ENCODE measurements at regions not wholly inside any gene's neighbourhood (a gene's known extent, or its start where the extent isn't known, plus 50 kb on each side); places are given as distances from the start of the nearest gene placed in this dataset.
"Not testable (repeated sequence)": the region's sequence is repeated elsewhere in the genome, so short reads cannot be mapped to it uniquely, and the experiment has no call there.

DNA sequence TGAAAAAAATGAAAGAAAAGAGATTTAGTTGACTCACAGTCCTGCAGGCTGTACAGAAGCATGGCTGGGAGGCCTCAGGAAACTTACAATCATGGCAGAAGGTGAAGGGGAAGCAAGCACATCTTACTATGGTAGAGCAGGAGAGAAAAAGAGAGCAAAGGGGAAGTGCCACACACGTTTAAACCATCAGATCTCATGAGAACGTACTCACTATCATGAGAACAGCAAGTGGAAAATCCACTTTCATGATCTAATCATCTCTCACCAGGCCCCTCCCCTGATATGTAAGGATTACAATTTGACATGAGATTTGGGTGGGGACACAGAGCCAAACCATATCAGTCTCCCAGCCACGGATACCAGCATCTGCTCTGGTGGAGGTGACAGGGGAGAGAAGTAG lies 50.8 kb upstream of the CPOX start:
- no peak for DNase-seq (ENCODE audit: low read depth in 2 of 2)

DNA sequence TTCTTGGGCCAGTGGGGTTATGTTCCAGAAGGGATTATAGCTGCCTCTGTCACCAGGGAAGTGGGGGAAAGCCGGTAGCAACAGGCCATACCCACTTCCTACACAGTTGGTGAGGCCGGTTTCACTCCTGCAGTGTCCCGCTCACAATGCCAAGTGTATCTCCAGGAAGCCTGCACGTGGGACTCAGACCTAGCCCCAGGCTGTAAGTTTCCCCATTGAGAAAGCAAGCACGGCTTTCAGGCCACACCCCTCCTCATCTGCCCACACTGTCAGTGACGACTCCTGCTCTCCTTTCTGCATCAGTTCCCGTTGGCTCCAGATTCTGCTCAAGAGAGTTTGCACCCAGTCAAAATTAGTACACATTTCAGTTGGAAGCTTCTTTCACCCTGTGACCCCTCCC lies 51.6 kb upstream of the CPOX start:
- no peak for DNase-seq (ENCODE audit: low read depth in 2 of 2)

DNA sequence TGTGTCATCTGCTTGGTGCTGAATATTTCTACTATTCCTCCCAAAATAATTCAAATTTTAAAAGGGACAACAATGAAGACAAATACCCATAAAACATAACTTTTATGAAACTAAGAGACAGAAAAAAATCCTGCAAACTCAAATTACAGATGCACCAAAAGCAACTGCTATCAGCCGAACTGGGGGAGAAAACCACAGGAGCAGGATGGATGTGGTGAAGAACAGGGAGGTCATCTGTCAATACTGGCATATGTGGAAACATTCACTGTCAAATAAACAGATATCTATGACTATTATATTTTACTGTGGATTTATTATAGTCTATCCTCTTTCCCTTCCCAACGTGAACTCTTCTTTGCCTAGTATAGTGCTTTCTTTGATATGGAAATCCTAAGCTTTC lies 53.3 kb upstream of the CPOX start:
- DNase-seq (ENCODE audit: low read depth in 2 of 2), result no peak

DNA sequence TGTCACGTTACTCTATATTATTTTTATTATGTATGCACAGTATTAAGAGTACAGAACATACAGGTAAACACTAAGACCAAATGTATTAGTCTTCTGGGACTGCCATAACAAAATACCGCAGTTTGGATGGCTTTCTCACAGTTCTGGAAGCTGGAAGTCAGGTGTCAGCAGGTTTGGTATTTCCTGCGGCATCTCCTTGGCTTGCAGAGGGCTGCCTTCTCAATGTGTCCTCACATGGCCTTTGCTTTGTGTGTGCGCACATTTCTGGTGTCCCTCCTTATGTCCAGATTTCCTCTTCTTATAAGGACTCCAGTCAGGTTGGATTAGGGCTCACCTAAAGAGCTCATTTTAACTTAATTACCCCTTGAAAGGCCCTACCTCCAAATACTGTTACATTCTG lies 53.8 kb upstream of the CPOX start:
- no peak for DNase-seq (ENCODE audit: low read depth in 2 of 2)

DNA sequence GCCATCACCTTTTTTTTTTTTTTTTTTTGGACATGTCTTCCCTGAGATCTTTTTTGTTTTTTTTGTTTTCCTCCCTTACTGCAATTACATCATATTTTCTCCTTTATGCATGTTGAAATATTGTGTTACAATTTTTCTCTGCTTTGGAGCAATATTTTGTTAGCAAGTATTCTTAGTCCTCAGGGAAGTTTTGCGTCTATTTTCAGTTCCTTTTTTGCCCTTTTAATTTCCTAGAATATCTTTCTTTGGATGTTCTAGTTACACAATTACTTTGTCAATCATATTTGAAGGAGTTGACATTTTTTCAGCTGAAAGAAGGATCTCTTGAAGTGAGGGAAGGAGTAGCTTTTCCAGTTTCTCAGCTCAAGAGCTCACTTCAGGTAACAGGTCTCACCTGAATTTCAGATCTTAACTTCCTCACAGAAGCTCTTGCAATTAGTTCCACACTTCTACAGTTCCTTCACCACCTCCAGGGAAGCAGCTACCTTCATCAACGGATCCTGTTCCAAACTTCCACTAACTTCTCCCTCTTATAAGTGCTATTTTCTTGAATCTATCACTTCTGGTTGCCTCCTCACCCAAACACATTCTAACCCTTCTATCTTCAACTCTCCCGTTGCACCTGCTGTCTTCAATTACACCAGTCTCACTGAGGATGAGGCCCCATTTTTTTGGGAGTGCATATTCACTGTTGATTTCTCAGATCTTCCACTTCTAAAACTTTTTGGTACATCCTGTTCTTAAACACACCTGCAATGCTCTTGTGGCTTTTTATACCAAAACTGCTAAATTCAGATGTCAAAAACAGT lies 57.8 kb upstream of the CPOX start:
- DNase-seq (ENCODE audit: low read depth in 2 of 2), result no peak

DNA sequence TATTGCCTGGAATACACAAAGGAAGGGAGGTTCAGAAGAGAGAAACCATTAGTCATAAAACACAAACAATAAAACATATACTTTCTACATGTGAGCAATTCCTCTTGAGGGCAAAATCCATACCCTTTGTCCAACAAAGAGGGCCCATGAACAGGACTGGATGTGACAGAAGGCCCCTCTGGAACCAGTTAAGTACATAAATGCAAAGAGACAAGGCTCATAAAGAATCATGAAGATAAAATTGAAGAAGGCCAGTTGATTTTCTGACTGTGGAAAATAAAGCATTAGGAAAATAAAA lies 58.3 kb upstream of the CPOX start:
- DNase-seq (ENCODE audit: low read depth in 2 of 2), result no peak

DNA sequence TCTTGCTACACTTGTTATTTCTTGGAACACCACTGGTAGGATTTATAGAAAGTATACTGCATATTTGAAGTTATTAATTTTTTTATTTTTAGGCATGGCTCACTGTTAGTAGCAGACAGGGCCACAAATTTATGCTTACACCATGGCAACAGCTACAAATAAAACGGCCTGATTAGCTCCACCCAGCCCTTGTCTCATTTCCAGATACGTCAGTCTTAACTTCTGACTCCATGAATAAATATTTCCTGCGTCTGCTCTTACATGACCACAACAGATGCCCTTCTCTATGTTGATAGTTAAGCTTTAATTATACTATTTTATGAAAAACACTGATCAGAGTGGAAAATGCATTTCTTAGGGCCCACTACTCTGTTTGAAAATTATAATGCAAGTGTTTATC lies 62.3 kb upstream of the CPOX start:
- DNase-seq (ENCODE audit: low read depth in 2 of 2), result no peak

DNA sequence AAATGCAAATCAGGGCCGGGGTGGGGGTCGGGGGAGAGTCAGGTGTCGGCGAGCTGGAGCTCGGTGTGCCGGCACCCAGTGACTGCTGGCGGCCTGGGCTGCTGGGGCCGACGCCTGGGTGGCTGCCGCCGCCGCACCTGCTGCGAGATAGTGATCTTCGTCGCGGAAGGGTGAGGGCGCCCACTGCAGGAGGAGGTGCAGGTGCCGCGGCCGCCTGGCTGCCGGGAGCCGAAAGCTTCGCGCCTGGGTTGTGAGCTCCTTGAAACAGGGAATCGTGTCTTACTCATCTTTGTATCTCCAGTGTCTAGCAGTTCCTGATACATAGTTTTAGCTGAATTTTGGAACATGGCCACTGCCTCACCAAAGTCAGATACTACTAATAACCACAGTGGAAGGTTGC lies 64.0 kb upstream of the CPOX start:
- peak; percentile 12 to 29 for DNase-seq (ENCODE audit: low read depth in 2 of 2)

DNA sequence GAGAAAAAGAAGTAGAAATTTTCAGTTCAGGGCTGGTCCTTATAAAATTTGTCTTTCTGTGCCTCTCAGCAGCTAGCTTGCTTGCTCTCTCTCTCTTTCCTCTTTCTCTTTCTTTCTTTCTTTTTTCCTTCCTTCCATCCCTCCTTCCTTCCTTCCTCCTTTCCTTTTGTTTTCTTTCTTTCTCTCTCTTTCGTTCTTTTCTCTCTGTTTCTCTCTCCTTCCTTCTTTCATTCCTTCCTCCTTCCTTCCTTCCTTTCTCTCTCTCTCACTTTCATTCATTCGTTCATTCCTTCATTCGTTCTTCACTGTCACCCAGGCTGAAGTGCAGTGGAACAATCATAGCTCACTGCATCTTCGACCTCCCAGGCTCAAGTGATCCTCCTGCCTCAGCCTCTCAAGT lies 69.3 kb upstream of the CPOX start:
- no peak for DNase-seq (ENCODE audit: low read depth in 2 of 2)

DNA sequence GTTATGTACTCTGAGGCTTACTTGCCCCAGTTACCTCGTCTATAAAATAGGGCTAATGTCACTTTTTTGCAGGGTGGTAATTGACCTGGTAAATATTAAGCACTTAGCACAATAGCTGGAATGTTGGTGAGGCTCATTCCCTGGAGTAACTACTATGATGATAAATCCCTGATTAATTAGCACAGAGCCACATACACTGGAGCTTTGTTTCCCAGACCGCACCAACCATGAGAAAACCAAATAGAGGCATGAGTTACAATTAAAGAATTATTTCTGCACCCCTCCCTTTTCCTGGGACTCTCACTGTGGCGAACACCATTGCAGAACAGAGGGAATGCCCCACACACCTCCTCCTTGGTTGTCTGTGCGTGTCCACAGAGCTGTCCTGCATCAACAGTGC lies 76.6 kb upstream of the CPOX start:
- no peak for DNase-seq (ENCODE audit: low read depth in 2 of 2)

DNA sequence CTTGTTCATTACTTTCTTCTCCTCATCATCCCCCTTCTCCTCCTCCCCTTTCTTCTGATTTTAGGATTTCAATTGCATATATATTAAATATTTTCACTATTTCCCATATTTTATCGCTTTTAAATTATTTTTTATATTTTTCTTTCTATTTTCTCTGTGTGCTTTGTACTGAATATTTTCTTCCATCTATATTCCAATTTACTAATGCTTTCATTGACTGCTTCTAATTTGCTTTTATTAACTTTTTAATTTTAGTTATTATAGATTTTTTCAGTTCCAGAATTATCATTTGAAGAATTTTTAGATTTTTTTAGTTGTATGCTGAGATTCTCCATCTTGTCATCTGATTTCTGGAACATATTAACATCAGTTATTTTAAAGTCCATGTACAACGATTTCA lies 83.2 kb upstream of the ST3GAL6 start:
- DNase-seq (ENCODE audit: low read depth in 2 of 2), result no peak

DNA sequence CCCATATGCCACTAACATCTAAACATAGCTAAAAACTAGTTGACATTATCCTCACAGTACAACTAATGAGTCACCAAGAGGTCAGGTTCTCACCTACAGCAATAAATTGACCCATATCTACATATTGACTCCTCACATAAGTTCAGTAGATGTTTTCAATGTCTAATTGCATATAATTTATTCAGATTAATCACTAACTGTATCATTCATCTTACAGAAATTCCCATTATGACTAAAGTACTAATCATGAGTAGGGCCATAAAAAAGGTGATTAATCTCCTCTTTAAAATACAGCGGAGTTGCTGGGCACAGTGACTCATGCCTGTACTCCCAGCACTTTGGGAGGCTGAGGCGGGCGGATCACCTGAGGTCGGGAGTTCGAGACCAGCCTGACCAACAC lies 82.4 kb upstream of the ST3GAL6 start:
- no peak for DNase-seq (ENCODE audit: low read depth in 2 of 2)

DNA sequence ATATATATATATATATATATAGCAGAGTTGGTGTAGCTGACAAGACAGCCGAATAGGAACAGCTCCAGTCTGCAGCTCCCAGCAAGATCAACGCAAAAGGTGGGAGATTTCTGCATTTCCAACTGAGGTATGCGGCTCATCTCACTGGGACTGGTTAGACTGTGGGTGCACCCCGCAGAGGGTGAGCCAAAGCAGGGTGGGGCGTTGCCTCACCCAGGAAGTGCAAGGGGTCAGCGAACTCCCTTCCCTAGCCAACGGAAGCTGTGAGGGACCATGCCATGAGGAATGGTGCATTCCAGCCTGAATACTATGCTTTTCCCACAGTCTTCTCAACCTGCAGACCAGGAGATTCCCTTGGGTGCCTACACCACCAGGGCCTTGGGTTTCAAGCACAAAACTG lies 81.7 kb upstream of the ST3GAL6 start:
- DNase-seq (ENCODE audit: low read depth in 2 of 2), result no peak

DNA sequence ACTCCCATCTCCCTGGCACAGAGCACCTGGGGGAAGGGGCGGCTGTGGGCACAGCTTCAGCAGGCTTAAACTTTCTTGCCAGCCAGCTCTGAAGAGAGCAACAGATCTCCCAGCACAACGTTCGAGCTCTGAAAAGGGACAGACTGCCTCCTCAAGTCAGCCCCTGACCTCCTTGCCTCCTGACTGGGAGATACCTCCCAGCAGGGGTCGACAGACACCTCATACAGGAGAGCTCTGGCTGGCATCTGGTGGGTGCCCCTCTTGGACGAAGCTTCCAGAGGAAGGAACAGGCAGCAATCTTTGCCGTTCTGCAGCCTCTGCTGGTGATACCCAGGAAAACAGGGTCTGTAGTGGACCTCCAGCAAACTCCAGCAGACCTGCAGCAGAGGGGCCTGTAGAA lies 80.7 kb upstream of the ST3GAL6 start:
- DNase-seq (ENCODE audit: low read depth in 2 of 2), result not testable (repeated sequence)

DNA sequence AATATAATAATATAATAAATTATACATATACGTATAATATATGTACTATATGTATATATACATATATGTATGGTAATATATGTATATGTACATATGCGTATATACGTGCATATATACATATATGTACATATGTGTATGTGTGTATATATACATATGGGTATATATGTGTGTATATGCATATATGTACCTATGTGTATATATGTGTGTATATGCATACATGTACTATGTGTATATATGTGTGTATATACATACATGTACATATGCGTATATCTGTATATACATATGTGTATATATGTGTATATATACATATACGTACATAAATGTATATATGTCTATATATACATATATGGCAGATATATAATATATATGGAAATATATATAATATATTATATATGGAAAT lies 74.8 kb upstream of the ST3GAL6 start:
- no peak for DNase-seq (ENCODE audit: low read depth in 2 of 2)

DNA sequence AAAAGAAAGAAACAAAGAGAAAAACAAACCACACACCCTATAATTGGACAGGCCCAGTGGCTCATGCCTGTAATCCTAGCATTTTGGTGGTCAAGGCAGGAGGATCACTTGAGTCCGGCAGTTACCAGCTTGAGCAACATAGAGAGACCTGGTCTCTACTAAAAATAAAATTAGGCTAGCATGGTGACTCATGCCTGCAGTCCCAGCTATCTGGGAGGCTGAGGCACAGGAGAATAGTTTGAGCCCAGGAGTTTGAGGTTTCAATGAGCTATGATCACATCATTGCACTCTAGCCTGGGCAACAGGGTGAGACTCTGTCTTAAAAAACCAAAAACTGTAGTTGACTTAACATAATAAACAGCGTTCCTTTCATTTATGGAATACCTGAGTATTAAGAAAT lies 72.3 kb upstream of the ST3GAL6 start:
- no peak for DNase-seq (ENCODE audit: low read depth in 2 of 2)

DNA sequence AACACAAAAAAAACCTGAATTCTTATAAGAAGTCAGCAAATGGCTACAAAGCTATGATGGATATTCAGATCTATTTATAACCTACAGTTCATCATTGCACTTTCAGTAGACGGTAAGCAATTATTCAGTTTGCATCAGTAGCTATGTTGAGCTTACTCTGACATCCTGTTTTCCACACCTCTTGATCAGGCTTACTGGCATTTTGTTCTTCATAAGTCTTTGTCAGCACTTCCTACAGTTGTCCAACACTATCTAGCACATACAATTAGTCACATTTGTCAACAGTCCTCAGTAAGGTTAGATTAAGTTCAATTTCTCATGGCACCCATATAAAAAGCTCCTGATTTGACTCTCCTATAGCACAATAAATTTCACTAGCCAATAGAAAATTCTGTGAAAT lies 71.2 kb upstream of the ST3GAL6 start:
- DNase-seq (ENCODE audit: low read depth in 2 of 2), result no peak

DNA sequence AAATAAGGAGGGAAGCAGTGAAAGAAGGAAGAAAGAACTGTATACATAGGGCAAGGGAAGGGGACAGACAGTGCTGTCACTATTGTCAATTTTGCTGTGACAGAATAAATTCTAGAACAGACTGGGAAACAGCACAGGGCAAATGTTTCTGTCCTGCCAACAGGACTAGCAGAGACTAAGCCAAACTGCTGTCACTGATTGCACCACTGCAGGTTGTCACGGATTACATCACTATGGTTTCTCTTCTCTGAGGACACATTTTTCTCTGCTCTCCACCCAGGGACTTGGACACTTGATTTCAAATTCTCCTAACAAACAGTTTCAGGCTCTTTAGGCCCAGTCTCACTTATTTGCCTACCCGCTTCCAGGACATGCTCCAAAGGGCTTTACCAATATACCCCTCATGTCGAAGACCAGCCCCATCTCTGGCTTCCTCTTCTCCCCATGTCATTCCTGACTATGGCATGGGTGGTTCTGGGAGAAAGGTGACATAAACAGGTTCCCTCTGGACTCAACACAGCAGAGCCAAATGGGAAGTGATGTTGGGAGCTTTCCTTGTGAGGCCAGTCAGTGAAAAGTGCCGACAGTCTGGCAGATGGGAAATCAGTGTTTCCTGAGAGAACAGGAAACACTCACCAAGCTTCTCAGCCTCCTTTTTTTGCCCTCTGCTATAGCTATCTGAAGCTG lies 70.2 kb upstream of the ST3GAL6 start:
- no peak for DNase-seq (ENCODE audit: low read depth in 2 of 2)

DNA sequence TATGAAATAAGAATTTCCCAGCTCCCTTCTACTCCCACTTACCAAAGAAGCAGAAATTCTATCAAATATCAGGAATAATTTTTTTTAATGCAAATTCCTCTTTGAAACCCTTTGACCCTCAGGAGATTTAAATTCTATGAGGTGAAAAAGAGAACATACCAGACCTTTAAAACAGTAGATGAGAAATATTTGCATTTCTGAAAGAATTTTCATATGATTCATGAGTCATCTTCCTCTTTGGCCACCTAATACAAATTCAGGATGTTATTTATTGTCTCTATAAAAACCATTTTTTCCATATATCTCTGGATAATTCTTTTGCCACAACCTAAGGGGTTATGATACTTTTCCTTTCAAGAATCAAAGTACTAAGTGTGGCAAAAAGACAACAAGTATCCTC lies 67.3 kb upstream of the ST3GAL6 start:
- DNase-seq (ENCODE audit: low read depth in 2 of 2), result no peak

DNA sequence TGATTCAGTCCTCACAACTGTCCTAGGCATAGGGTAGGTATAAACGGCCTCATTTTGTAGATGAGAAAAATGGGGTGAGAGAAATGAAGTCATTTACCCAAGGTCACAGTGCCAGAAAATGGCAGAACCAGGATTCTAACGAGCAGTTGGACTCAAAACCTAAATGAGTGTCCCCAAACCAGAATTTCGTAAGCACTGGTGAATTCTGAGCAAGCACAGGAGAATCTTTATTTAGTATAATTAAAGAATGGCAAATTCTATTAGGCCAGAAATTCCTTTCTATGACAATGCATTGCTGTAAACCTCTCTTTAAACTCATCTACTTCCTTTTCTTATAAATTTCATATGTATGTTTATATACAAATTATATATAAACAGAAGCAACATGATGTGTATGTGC lies 66.8 kb upstream of the ST3GAL6 start:
- DNase-seq (ENCODE audit: low read depth in 2 of 2), result not testable (repeated sequence)

DNA sequence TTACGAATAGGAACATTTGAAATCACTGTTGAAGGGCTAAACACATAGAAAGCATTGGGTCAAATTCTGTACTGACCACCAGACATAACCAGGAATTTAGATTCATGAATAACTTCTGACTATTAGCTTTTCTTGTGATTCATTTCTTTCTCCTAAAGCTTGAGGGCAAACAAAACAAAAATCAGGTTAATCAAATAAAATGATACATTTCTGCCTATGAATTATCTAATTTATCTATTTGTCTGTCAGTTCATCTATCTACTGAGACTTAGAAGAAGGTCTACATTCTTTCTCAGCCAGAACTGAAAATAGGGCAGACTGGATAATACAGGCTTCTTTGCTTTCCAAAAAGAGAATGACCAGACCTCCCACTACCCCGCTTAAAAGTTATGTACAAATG lies 65.9 kb upstream of the ST3GAL6 start:
- DNase-seq (ENCODE audit: low read depth in 2 of 2), result no peak

DNA sequence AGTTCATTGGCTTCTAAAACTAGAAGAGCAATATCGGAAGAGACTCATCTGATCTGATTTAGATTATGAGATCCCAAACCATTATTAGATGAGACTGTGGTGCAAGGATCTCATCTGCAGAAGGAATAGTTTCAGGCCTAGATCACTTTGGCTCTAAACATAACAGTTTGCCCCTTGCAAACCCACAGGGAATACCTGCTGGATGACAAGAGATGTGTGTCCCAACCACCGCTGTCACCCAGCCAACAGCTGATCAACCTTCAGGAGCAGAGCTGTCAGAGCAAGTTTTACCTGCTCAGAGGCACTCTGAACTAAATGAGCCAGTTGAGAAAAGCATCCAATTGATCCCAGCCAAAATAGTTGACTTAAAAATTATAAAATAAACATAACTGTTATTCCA lies 64.0 kb upstream of the ST3GAL6 start:
- DNase-seq (ENCODE audit: low read depth in 2 of 2), result no peak

DNA sequence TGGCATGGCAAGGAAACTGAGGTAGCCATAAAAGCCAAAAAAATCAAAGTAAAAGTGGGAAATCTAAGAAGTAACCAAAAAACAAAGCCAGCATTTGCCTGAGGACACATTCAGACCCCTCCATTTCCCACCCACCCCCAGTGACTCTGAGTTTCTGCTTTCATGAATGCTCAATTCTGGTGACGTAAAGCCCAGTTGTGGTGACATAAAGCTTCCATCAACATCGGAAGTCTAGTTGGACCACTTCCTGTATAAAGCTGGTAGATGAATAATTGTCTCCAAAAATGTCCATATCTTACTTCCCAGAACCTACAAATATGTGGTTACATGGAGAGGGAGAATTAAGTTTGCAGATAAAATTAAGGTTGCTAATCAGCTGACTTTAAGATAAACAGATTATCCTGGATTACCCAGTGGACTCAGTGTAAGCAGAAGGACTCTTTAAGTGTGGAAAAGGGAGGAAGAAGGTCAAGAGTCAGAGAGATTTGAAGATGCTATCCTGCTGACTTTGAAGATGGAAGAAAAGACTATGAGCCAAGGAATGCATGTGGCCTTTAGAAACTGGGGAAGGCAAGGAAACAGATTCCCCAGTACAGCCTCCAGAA lies 62.0 kb upstream of the ST3GAL6 start:
- DNase-seq (ENCODE audit: low read depth in 2 of 2), result no peak

DNA sequence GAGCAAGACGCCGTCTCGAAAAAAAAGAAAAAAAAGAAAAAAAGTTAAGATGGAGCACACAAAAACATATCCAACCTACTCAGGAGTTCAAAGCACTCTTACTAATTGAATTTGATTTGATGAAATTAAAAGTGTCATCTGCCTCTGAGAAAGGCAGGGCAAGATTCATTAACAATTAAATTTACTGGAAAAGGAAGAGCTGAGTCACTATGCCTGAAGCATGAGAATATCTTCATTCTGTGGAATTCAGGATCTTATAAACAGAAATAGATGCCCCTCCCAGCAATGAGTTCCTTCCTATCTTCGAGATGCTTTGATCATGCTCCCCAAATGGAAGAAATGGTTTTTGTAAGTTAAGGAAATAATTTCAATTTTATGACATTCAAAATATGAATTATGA lies 61.0 kb upstream of the ST3GAL6 start:
- no peak for DNase-seq (ENCODE audit: low read depth in 2 of 2)

Measured in stimulated activated CD4-positive, alpha-beta T cell treated with anti-CD3 and anti-CD28 coated beads, Interleukin-12 subunit alpha, Interleukin-12 subunit beta, amount 100 ng/mL, for 24 hours (primary cell).